Trophoblast cell (in vitro differentiated cells and primary cell): ENCODE measurements at regions not wholly inside any gene's neighbourhood (a gene's known extent, or its start where the extent isn't known, plus 50 kb on each side); places are given as distances from the start of the nearest gene placed in this dataset.

Experiments used
- DNase-seq, 2 donors: peaks; one replicate each; pipeline ENCODE4 v3.0.0-alpha.2; 2016
- H2AFZ ChIP-seq: 2 replicates; pipeline ENCODE4 v1.6.1; 2013; ENCODE audit warnings: low read length, moderate library complexity, mild to moderate bottlenecking; ENCODE audit not compliant: insufficient read depth, poor library complexity
- H2AK5ac ChIP-seq: 2 replicates; pipeline ENCODE4 v1.6.1; 2013; ENCODE audit warnings: mild to moderate bottlenecking, low read length
- H2BK120ac ChIP-seq: 2 replicates; pipeline ENCODE4 v1.6.1; 2013; ENCODE audit warnings: low read length, mild to moderate bottlenecking, moderate library complexity; ENCODE audit not compliant: insufficient read depth, poor library complexity
- H2BK12ac ChIP-seq: 2 replicates; pipeline ENCODE4 v1.6.1; 2013; ENCODE audit warnings: mild to moderate bottlenecking, low read length, moderate library complexity
- H2BK5ac ChIP-seq: 2 replicates; pipeline ENCODE4 v1.6.1; 2013; ENCODE audit warnings: low read length, low read depth, moderate library complexity, mild to moderate bottlenecking; ENCODE audit not compliant: poor library complexity
- H3K14ac ChIP-seq: 2 replicates; pipeline ENCODE4 v1.6.1; 2013; ENCODE audit warnings: mild to moderate bottlenecking, low read length
- H3K18ac ChIP-seq: 2 replicates; pipeline ENCODE4 v1.6.1; 2013; ENCODE audit warnings: mild to moderate bottlenecking, low read length
- H3K23ac ChIP-seq: 2 replicates; pipeline ENCODE4 v1.6.1; 2013; ENCODE audit warnings: low read length
- H3K27ac ChIP-seq: 2 replicates; pipeline ENCODE4 v1.5.1; 2013; ENCODE audit warnings: low read depth, mild to moderate bottlenecking, inconsistent platforms, low read length, moderate library complexity
- H3K27me3 ChIP-seq: 2 replicates; pipeline ENCODE4 v1.6.1; 2013; ENCODE audit warnings: inconsistent platforms, mild to moderate bottlenecking, low read length, moderate library complexity; ENCODE audit not compliant: insufficient read depth
- H3K36me3 ChIP-seq, 2 experiments: 1 replicate in 1 of 2; 2 replicates in 1 of 2; pipeline ENCODE4 v1.6.1; 2013; ENCODE audit warnings: low read length in 2 of 2, mild to moderate bottlenecking in 2 of 2, moderate library complexity in 1 of 2; ENCODE audit not compliant: insufficient read depth in 2 of 2, control insufficient read depth in 1 of 2
- H3K4ac ChIP-seq: 2 replicates; pipeline ENCODE4 v1.6.1; 2013; ENCODE audit warnings: low read depth, mild to moderate bottlenecking, low read length, moderate library complexity
- H3K4me1 ChIP-seq, 2 experiments: 1 replicate in 1 of 2; 2 replicates in 1 of 2; pipeline ENCODE4 v1.6.1; 2013; ENCODE audit warnings: low read length in 2 of 2, mild to moderate bottlenecking in 2 of 2, moderate library complexity in 1 of 2; ENCODE audit not compliant: insufficient read depth in 2 of 2, control insufficient read depth in 1 of 2
- H3K4me2 ChIP-seq: 2 replicates; pipeline ENCODE4 v1.6.1; 2013; ENCODE audit warnings: inconsistent platforms, mild to moderate bottlenecking, low read length, moderate library complexity
- H3K4me3 ChIP-seq: 2 replicates; pipeline ENCODE4 v1.5.1; 2013; ENCODE audit warnings: mild to moderate bottlenecking, low read depth, low read length, inconsistent platforms
- H3K79me1 ChIP-seq: one replicate; pipeline ENCODE4 v1.6.1; 2013; ENCODE audit warnings: low read length
- H3K79me2 ChIP-seq: 2 replicates; pipeline ENCODE4 v1.6.1; 2013; ENCODE audit warnings: low read length, mild to moderate bottlenecking; ENCODE audit not compliant: control insufficient read depth, insufficient read depth, poor library complexity
- H3K9ac ChIP-seq: 2 replicates; pipeline ENCODE4 v1.6.1; 2013; ENCODE audit warnings: mild to moderate bottlenecking, low read length
- H3K9me3 ChIP-seq: 2 replicates; pipeline ENCODE4 v1.6.1; 2013; ENCODE audit warnings: low read depth, mild to moderate bottlenecking, control low read depth, inconsistent platforms, low read length; ENCODE audit not compliant: insufficient read depth
- H4K12ac ChIP-seq: 2 replicates; pipeline ENCODE4 v1.6.1; 2013; ENCODE audit warnings: low read depth, mild to moderate bottlenecking, low read length, moderate library complexity
- H4K8ac ChIP-seq: 2 replicates; pipeline ENCODE4 v1.6.1; 2013; ENCODE audit warnings: low read depth, mild to moderate bottlenecking, low read length, moderate library complexity
- H4K91ac ChIP-seq: one replicate; pipeline ENCODE4 v1.6.1; 2013; ENCODE audit warnings: low read depth, mild to moderate bottlenecking, low read length, moderate library complexity
- WGBS: extraction: QIAGEN DNeasy Blood & Tissue Kit; methylation state at CpG from one replicate; pipeline ENCODE4 v1.1.7; 2013; ENCODE audit warnings: missing lambda C conversion rate; ENCODE audit not compliant: insufficient read length, insufficient coverage; ENCODE audit errors: extremely low coverage; 5-methylcytosine and 5-hydroxymethylcytosine counted together

GRCh38 chr15:31558840-31559239 lies 232.2 kb downstream of the KLF13 start:
- no peak overlapping the region for H2AK5ac ChIP-seq
- H3K4me2 ChIP-seq = no peak overlapping the region
- H3K23ac ChIP-seq = no peak overlapping the region
- H3K4ac ChIP-seq = no peak overlapping the region
- H2BK12ac ChIP-seq = no peak overlapping the region
- no peak overlapping the region for H2AFZ ChIP-seq
- H3K27me3 ChIP-seq = no peaks in the 10 kb centered on the region
- H3K79me2 ChIP-seq = no peaks in the 10 kb centered on the region
- no CpG with 5 or more reads among the region's 12 CpGs for WGBS
- no peak overlapping the region for H4K12ac ChIP-seq
- H3K14ac ChIP-seq = no peak overlapping the region
- H2BK120ac ChIP-seq = no peak overlapping the region
- H3K9me3 ChIP-seq = peaks cover 2% of the 10 kb centered on the region
- no peak for DNase-seq
- H4K8ac ChIP-seq = no peak overlapping the region
- H3K18ac ChIP-seq = no peak overlapping the region
- H3K9ac ChIP-seq = no peak overlapping the region
- no peak overlapping the region for H2BK5ac ChIP-seq
- no peaks in the 10 kb centered on the region for H3K36me3 ChIP-seq
- no peaks in the 10 kb centered on the region for H3K79me1 ChIP-seq
- H3K4me1 ChIP-seq = no peaks in the 10 kb centered on the region
- no peak overlapping the region for H3K27ac ChIP-seq
- H4K91ac ChIP-seq = no peak overlapping the region
- no peak overlapping the region for H3K4me3 ChIP-seq

- no peaks in the 10 kb centered on the region for H3K4me1 ChIP-seq
- no peak overlapping the region for H3K27ac ChIP-seq
- WGBS = no CpG with 5 or more reads among the region's 3 CpGs
- no peak overlapping the region for H3K18ac ChIP-seq
- no peak overlapping the region for H2AK5ac ChIP-seq
- no peak overlapping the region for H2BK12ac ChIP-seq
- no peak overlapping the region for H3K4me3 ChIP-seq
- no peak overlapping the region for H4K91ac ChIP-seq
- H3K9ac ChIP-seq = no peak overlapping the region
- H2AFZ ChIP-seq = no peak overlapping the region
- H2BK5ac ChIP-seq = no peak overlapping the region
- H3K9me3 ChIP-seq = peaks cover 2% of the 10 kb centered on the region
- no peaks in the 10 kb centered on the region for H3K27me3 ChIP-seq
- H3K79me2 ChIP-seq = no peaks in the 10 kb centered on the region
- H3K79me1 ChIP-seq = no peaks in the 10 kb centered on the region
- H4K8ac ChIP-seq = no peak overlapping the region
- H3K4ac ChIP-seq = no peak overlapping the region
- H3K4me2 ChIP-seq = no peak overlapping the region
- H4K12ac ChIP-seq = no peak overlapping the region
- H3K14ac ChIP-seq = no peak overlapping the region
- no peak overlapping the region for H3K23ac ChIP-seq
- no peaks in the 10 kb centered on the region for H3K36me3 ChIP-seq
- DNase-seq = no peak
- H2BK120ac ChIP-seq = no peak overlapping the region
These were observed 233.2 kb downstream of the KLF13 start for GRCh38 chr15:31559786-31560185.

DNA sequence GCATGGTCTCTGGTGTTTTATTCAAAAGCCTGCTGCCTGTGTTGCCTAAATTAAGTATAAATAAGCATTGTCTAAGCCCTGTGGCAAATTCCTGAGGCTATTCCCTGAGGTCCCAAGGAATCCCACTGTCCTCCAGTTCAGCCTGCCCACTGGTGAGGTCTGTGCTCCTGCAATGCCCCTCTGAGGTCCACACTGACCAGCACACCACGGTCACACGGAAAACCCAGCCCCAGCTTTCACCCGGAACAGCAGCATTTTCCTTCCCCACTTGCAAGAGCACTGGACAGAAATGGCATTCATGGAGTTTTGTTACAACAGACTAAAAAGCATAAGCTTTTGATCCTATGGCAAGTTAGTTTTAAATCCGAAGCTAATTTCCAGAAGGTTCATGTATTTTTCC lies 234.0 kb downstream of the KLF13 start:
- H3K27me3 ChIP-seq = no peaks in the 10 kb centered on the region
- no peaks in the 10 kb centered on the region for H3K36me3 ChIP-seq
- H2BK12ac ChIP-seq = no peak overlapping the region
- no peak overlapping the region for H3K18ac ChIP-seq
- no peaks in the 10 kb centered on the region for H3K4me1 ChIP-seq
- no peak overlapping the region for H2BK5ac ChIP-seq
- no peak overlapping the region for H2BK120ac ChIP-seq
- no peak overlapping the region for H3K4ac ChIP-seq
- no peak overlapping the region for H3K14ac ChIP-seq
- no peak overlapping the region for H4K91ac ChIP-seq
- no peaks in the 10 kb centered on the region for H3K79me1 ChIP-seq
- no peak overlapping the region for H3K4me3 ChIP-seq
- no peak overlapping the region for H2AK5ac ChIP-seq
- no peak overlapping the region for H2AFZ ChIP-seq
- peaks cover 2% of the 10 kb centered on the region for H3K9me3 ChIP-seq
- H3K23ac ChIP-seq = no peak overlapping the region
- H3K9ac ChIP-seq = no peak overlapping the region
- H3K4me2 ChIP-seq = no peak overlapping the region
- no peak overlapping the region for H4K8ac ChIP-seq
- no CpG with 5 or more reads among the region's 4 CpGs for WGBS
- no peak for DNase-seq
- no peaks in the 10 kb centered on the region for H3K79me2 ChIP-seq
- H4K12ac ChIP-seq = no peak overlapping the region
- no peak overlapping the region for H3K27ac ChIP-seq

DNA sequence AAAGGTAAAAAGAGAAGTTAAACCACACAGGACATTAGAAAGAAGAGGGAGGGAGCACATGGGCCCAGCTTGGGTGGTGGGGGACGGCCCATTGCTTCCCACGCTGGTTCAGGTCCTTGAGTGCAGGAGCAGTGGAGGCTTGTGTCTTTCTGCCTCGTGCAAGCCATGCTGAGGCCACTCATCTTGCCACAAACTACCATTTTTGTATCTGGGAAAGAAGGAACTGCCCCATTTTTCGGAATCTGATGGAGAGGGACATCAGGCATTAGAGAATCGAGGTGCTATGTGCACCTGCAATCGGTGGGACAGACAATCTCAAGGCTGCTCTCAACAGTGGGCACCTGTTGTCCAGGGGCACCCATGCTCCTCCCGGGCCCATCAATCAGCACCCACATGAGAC lies 234.5 kb downstream of the KLF13 start:
- no peak overlapping the region for H3K14ac ChIP-seq
- no peak overlapping the region for H3K23ac ChIP-seq
- H4K12ac ChIP-seq = no peak overlapping the region
- H3K27ac ChIP-seq = no peak overlapping the region
- no CpG with 5 or more reads among the region's 7 CpGs for WGBS
- no peak overlapping the region for H3K4me2 ChIP-seq
- H4K8ac ChIP-seq = no peak overlapping the region
- no peaks in the 10 kb centered on the region for H3K36me3 ChIP-seq
- H2AFZ ChIP-seq = no peak overlapping the region
- no peak overlapping the region for H4K91ac ChIP-seq
- no peak overlapping the region for H2BK12ac ChIP-seq
- H3K79me2 ChIP-seq = no peaks in the 10 kb centered on the region
- H3K79me1 ChIP-seq = no peaks in the 10 kb centered on the region
- no peak overlapping the region for H3K4me3 ChIP-seq
- H2BK5ac ChIP-seq = no peak overlapping the region
- no peaks in the 10 kb centered on the region for H3K9me3 ChIP-seq
- H3K4ac ChIP-seq = no peak overlapping the region
- H3K4me1 ChIP-seq = no peaks in the 10 kb centered on the region
- H3K9ac ChIP-seq = no peak overlapping the region
- DNase-seq = no peak
- no peaks in the 10 kb centered on the region for H3K27me3 ChIP-seq
- no peak overlapping the region for H2AK5ac ChIP-seq
- no peak overlapping the region for H3K18ac ChIP-seq
- no peak overlapping the region for H2BK120ac ChIP-seq
